GM21526 (cell line): ENCODE measurements at regions not wholly inside any gene's neighbourhood (a gene's known extent, or its start where the extent isn't known, plus 50 kb on each side); places are given as distances from the start of the nearest gene placed in this dataset.

ENCODE experiments used
- ATAC-seq: cut with Tn5 transposase; IDR thresholded peaks from one replicate; pipeline ENCODE4 v1.9.1; 2021; ENCODE audit warnings: moderate library complexity; ENCODE audit not compliant: unreplicated experiment, low FRiP score

DNA sequence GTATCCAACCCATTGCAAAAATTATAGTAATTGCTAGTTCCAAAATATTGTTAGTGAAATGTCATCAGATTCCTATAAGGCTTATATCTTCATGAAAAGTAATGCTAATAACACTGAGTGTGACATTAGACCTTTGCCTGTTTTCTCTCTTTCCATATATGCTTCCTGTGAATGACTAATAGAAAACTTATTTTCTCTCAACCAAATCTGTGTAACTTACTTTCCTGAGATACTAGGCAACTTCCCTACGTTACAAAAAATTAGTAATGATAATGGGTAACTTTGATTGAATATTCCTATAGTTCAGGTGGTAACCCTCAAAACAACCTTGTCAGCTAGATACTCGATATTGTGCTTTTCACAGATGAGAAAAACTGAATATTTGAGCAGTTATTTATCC lies 124.2 kb upstream of the HNRNPU start:
- ATAC-seq, result no peak

- ATAC-seq, result no peak
Observed at GRCh38 chr1:244980605-244981004, 116.3 kb upstream of the HNRNPU start.

DNA sequence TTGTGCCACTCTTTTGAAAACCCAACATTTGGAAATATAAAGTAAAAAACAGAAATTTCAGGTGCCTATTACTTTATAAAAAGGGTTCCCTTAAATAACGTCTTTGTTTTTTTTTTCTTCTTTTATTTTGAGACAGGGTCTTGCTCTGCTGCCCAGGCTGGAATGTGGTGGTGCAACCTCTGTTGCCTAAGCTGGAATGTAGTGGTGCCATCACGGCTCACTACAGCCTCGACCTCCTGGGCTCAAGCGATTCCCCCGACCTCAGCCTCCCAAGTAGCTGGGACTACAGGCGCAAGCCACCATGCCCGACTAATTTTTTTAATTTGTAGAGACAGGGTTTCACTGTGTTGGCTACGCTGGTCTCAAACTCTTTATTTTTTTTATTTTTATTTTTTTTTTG lies 110.2 kb upstream of the HNRNPU start:
- ATAC-seq, result no peak

DNA sequence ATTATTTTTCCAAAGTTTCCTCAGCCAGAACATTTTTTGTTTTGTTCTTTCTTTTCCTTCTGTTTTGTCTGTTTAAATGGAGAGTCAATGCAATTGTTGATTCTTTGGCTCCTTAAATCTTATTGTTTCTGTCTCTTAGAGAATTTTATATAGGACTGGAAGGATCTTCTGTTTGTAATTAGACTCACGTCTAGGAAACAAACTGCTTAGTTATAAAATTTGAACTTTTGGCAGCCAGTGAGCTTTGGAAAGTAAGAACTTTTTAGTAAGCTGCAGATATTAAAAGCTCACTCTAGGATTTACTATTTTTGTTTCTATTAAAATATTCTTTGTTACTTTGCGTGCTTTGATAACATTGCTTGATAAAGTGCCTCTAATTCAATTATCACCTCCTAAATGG lies 109.8 kb upstream of the HNRNPU start:
- no peak for ATAC-seq

DNA sequence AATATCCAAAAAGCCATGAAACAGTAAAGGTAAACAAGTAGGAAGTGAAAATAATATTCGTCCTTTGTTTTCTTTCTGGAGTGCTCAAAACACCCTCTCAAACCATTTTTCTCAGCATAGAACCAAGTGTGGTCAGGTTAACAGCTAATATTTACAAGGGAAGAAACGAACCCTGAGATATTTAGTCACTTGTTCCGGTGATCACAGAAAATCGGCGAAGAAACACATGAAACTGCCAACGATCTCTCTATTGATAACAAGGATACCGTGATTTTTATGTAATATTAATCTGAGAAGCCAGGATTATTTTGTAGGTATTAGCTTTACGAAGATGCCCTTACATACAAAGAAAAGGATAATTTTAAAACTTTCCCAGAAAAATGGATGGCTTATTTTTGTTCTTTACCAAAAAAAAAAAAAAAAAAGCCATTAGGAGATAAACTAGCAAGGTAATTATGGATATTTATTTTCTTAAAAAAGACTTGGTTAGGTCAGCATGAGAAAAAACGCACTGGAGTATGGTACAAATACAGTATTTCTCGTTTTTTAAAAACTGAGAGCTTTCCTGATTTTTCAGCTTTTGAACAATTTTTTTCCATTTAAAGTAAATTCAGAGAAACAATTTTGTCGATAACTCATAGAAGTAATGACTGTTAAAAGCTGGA lies 107.3 kb upstream of the HNRNPU start:
- no peak for ATAC-seq

GRCh38 chr1:244970744-244971551 lies 106.6 kb upstream of the HNRNPU start:
- ATAC-seq, result peak; percentile 69

DNA sequence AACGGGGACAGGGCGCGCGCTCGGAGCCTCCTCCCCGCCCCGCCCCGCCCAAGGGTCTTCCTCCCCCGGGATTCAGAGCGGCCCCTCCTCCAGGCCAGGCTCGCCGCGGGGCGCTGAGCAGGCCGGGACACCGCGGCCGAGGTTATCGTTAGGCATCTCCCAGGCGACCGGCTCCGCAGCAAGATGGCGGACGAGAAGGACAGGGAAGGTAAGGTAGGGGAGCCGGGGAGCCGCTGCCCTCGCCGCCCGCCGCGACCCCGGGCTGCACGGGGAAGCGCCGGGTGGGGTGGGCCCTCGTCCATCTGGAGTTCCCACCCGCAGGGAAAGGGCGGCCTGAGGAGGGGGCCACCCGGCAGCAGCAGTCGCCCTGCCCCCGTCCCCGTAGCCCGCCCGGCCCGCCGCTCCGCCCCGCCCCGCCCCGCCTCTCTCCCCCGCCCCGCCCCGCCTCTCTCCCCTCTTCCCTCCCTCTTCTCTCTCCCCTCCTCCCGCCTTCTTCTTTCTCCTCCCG lies 105.9 kb upstream of the HNRNPU start:
- ATAC-seq, result peak; percentile 56

DNA sequence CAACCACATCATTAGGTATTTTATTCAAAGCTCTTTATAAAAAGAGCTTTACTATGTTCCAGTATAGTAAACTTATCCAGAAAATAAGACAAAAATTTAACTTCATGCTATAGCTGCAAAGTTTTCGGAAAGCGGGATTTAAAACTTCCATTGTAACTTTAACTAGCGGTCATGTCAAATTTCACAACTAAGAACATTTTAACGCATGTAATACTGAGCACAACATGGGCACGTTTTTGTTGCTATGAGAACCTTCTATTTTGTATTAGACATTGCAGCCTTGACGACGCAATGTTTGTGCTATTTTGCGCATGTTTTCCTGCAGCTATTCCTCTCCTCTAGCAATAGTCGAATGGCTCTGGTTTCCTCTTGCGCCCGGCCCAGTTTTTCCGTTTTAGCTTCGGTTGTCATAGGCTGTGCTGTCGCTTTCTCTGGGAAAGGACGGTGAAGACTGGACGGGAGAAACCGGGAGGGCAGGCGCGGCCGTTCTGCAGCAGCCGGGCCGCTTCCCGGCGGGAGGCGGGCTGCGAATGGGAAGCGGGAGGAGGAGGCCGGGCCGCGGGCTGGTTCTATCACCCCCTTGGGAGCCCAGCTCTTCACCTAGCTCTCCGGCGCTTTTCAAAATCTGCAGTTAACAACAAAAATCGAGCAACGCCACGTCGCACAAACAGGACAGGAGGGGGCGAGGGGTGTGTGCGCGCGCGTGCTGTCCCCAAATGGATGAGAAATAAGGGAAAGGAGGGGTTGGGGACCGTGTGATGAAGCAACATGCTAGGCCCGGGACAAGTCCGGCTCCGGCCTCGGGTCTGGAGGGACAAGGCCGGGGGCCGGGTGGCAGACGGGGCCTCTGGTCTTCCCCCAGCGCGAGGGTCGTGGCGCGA lies 105.3 kb upstream of the HNRNPU start:
- ATAC-seq, result peak; percentile 22

DNA sequence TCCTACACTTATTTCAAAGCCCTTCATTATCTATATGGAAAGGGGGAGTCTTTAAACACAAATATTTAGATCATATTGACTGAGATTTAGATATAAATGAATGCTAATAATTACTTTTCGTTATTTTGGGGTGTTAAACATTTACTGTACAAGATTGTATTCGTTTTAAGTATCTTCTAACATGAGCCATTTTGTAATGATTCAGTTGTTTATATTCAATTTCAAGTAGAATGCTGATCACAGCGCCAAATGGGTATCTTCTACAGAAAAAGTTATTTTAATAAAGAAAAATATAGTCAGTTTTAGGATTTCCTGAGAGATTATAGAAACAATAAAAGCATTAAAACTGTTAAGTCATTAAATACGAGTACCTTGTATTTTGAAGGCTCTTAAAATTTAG lies 104.5 kb upstream of the HNRNPU start:
- no peak for ATAC-seq

DNA sequence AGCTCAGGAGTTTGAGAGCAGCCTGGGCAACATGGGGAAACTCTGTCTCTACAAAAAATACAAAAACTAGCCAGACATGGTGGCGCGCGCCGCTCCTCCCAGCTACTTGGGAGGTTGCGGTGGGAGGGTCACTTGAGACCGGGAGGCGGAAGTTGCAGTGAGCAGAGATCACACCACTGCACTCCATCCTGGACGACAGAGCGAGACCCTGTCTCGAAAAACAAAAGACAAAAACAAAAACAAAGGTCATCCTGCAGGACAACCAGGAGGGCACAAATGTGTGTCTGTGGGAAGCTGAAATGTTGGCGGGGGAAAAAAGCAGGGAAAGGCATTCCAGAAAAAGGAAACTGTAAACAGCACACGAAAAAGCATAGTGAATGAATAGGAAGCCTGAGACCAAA lies 104.1 kb upstream of the HNRNPU start:
- no peak for ATAC-seq

DNA sequence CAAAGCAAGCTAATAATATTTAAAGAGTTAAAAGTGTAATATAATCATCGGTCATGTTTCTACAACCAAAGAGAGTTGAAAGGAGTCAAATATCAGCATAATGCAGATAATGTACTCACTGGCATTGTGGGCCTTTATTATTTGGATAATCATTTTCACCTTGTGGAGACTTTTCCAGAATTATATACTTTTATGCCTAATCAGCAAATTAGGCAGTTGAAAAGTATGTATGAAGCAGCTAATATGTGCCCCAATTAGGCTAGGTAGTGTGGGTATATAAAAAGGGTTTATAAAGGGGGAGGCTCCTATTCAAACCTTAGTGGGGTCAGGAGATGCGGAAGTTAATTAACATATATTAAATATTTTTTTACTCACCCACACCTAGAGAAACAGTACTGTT lies 102.8 kb upstream of the HNRNPU start:
- no peak for ATAC-seq

- no peak for ATAC-seq
Observed at GRCh38 chr1:244965185-244966030, 101.1 kb upstream of the HNRNPU start.

GRCh38 chr1:244964112-244964971 lies 100.0 kb upstream of the HNRNPU start:
- ATAC-seq, result no peak

GRCh38 chr1:244963231-244963826 lies 99.0 kb upstream of the HNRNPU start:
- no peak for ATAC-seq

DNA sequence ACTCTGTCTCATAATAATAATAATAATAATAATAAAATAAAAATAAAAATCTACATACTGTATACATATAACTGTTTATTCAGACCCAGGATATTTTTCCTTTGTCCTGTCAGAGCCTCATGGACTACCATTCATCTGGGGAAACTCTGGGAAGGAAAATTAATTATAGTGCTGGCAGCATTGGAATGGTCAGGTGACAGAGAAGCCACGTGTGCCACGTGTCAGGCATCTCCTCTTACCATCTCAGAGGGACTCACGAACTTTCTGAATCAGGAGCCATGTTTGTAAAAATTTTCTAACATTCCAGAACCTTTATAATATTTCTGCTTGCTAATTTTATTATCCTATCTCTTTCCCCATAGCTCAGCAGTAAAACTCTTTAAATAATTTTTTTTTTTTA lies 97.8 kb upstream of the HNRNPU start:
- ATAC-seq, result no peak

GRCh38 chr1:244960904-244961303 lies 96.6 kb upstream of the HNRNPU start:
- ATAC-seq, result no peak

DNA sequence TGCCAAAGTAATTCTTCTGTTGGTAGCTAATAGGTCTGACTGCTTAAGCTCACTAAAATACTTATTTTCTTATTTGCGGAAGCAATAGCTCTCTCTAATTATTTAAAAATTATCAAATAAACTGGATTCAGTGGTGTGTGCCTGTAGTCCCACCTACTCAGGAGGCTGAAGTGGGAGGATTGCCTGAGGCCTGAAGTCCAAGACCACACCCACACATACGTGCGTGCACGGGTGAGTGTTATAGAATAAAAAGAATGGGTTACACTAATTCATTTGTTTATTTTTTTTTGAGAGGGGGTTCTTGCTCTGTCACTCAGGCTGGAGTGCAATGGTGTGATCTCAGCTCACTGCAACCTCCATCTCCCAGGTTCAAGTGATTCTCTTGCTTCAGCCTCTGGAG lies 94.2 kb upstream of the HNRNPU start:
- ATAC-seq, result no peak

DNA sequence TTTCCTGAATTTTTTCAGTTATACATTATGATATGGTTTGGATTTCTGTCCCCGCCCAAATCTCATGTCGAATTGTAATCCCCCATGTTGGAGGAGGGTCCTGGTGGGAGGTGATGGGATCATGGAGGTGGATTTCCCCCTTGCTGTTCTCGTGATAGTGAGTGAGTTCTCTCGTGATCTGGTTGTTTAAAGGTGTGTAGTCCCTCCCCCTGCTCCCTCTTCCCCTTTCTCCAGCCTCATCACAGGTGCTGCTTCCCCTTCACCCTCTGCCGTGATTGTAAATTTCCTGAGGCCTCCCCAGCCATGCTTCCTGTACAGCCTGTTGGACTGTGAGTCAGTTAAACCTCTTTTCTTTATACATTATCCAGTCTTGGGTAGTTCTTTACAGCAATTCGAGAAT lies 93.2 kb upstream of the HNRNPU start:
- no peak for ATAC-seq

- no peak for ATAC-seq
Observed at GRCh38 chr1:244957122-244957521, 92.8 kb upstream of the HNRNPU start.
